RWPE2 (cell line): ENCODE measurements at regions not wholly inside any gene's neighbourhood (a gene's known extent, or its start where the extent isn't known, plus 50 kb on each side); places are given as distances from the start of the nearest gene placed in this dataset.

Experiments
- ATAC-seq: fragments of 200-7000 bp; cut with Tn5 transposase; 3 replicates; pipeline ENCODE4 v1.9.1; 2021; ENCODE audit warnings: low read depth
- DNase-seq: peaks from one replicate; pipeline ENCODE4 v3.0.0-alpha.2; 2020; ENCODE audit warnings: low spot score
- H3K27ac ChIP-seq: fragments of 450-650 bp; 2 replicates; pipeline ENCODE4 v1.5.1; 2017; ENCODE audit warnings: mild to moderate bottlenecking; ENCODE audit not compliant: poor library complexity, severe bottlenecking
- H3K27me3 ChIP-seq: fragments of 250-450 bp; sonication (Bioruptor Pico); 2 replicates; pipeline ENCODE4 v1.5.1; 2021; ENCODE audit warnings: mild to moderate bottlenecking, moderate library complexity; ENCODE audit not compliant: insufficient read depth, poor library complexity, severe bottlenecking
- H3K36me3 ChIP-seq: fragments of 250-450 bp; sonication (Bioruptor Pico); 2 replicates; pipeline ENCODE4 v1.5.1; 2020; ENCODE audit warnings: low read depth, mild to moderate bottlenecking, moderate library complexity
- H3K4me1 ChIP-seq: fragments of 250-450 bp; sonication (Bioruptor Pico); 2 replicates; pipeline ENCODE4 v1.5.1; 2021; ENCODE audit warnings: mild to moderate bottlenecking, moderate library complexity; ENCODE audit not compliant: insufficient read depth, poor library complexity, severe bottlenecking
- H3K4me3 ChIP-seq: fragments of 250-450 bp; sonication (Bioruptor Pico); 2 replicates; pipeline ENCODE4 v1.5.1; 2021; ENCODE audit warnings: mild to moderate bottlenecking, moderate library complexity; ENCODE audit not compliant: severe bottlenecking
- H3K9me3 ChIP-seq: fragments of 250-450 bp; sonication (Bioruptor Pico); 2 replicates; pipeline ENCODE4 v1.5.1; 2021; ENCODE audit warnings: mild to moderate bottlenecking, moderate library complexity; ENCODE audit not compliant: severe bottlenecking
- TF ChIP-seq, protein P1 (sequence below): fragments of 450-650 bp; IDR thresholded peaks from one replicate; pipeline ENCODE4 v1.5.1; 2017; ENCODE audit warnings: mild to moderate bottlenecking, moderate library complexity; ENCODE audit not compliant: poor library complexity, severe bottlenecking

DNA sequence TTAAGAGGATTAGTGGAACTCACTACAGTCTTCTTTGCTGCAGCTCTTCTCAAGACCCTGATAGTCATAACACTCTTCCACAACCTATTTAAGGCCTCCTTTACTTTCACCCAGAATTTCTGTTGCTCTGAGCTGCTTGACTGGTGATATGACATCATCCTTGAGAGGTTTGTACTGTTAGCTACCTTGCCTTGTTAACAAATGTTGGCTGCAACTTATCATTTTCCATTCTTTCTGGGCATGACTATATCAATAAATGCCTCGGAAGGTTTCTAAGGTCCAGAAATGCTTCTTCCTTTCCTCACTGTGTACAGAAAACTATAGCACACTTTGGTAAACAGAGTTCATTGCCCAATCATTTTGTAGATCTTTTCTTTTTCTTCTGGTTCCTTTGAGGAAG is 1292.2 kb upstream of the TMPRSS15 start:
- Histone ChIP-seq H3K4me3 (no peak overlapping the region), H3K9me3 (no peaks in the 10 kb centered on the region), H3K4me1 (no peaks in the 10 kb centered on the region), H3K27ac (no peak overlapping the region), H3K36me3 (no peaks in the 10 kb centered on the region), H3K27me3 (peaks cover 3% of the 10 kb centered on the region)
- no peak for DNase-seq
- TF ChIP-seq, protein P1, sequence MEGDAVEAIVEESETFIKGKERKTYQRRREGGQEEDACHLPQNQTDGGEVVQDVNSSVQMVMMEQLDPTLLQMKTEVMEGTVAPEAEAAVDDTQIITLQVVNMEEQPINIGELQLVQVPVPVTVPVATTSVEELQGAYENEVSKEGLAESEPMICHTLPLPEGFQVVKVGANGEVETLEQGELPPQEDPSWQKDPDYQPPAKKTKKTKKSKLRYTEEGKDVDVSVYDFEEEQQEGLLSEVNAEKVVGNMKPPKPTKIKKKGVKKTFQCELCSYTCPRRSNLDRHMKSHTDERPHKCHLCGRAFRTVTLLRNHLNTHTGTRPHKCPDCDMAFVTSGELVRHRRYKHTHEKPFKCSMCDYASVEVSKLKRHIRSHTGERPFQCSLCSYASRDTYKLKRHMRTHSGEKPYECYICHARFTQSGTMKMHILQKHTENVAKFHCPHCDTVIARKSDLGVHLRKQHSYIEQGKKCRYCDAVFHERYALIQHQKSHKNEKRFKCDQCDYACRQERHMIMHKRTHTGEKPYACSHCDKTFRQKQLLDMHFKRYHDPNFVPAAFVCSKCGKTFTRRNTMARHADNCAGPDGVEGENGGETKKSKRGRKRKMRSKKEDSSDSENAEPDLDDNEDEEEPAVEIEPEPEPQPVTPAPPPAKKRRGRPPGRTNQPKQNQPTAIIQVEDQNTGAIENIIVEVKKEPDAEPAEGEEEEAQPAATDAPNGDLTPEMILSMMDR = no peak
- ATAC-seq = no peak

DNA sequence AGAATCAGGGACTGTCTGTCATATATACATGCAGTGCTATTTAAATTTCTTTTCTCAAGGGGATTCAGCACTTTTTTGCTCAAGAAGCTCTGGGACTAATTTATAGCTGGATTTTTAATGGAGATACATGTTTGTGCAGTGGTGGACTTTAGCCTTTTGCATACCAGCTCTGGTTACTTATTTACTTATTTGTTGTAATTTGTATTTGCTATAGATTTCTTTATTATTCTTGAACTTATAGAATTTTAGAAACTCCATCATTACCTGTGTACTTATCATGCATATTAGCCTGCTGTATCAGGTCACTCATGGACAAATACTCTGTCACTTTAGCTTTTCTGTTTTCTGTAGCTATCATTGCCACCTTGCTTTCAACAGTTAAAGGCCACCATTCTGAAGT is 1296.9 kb upstream of the TMPRSS15 start:
- no peak overlapping the region for H3K27ac ChIP-seq
- H3K9me3 ChIP-seq = no peaks in the 10 kb centered on the region
- TF ChIP-seq, protein P1 = no peak
- H3K4me3 ChIP-seq = no peak overlapping the region
- DNase-seq = no peak
- no peaks in the 10 kb centered on the region for H3K36me3 ChIP-seq
- ATAC-seq = no peak
- no peaks in the 10 kb centered on the region for H3K27me3 ChIP-seq
- no peaks in the 10 kb centered on the region for H3K4me1 ChIP-seq

DNA sequence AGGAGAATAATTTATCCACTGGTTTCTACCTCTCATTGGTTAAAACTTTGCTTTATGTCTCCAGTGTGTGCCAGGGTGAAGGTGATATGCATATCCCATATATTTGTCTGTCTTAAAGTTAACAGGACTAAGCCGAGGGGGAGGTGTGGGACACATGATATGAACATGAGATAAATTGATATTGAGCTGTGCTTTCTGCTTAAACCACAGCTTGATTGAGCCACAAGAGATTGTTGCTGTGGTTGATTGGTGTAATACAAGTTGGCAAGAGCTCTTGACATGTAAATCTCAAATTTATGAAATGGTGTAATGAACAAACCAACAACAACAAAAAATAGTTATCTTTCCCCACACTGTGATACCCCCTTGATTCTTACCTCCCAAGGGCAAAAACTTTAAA is 1295.5 kb upstream of the NCAM2 start:
- H3K36me3 ChIP-seq = no peaks in the 10 kb centered on the region
- ATAC-seq (no peak), DNase-seq (no peak)
- no peak overlapping the region for H3K27ac ChIP-seq
- H3K27me3 ChIP-seq = no peaks in the 10 kb centered on the region
- no peak overlapping the region for H3K4me3 ChIP-seq
- no peaks in the 10 kb centered on the region for H3K9me3 ChIP-seq
- H3K4me1 ChIP-seq = no peaks in the 10 kb centered on the region
- TF ChIP-seq, protein P1 = no peak

DNA sequence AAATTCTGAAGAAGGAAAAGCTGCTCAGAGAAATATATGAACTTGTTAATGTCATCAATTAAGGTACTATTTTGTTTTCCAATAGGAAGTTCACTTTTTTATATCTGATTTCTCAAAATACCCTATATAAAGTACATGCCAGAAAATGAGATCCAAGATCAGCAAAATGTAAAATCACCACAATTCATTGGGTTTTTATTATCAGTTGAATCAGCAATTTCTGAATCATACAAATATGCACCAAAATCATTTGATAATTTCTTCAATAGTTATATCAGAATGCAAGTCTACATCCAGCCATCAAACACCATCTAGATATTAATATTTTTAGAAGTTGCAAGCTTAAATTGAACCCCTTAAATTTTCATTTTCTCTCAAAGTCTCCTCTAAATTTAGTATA is 1293.4 kb upstream of the NCAM2 start:
- no peaks in the 10 kb centered on the region for H3K4me1 ChIP-seq
- H3K27me3 ChIP-seq = no peaks in the 10 kb centered on the region
- DNase-seq (no peak), ATAC-seq (no peak)
- H3K36me3 ChIP-seq = no peaks in the 10 kb centered on the region
- TF ChIP-seq, protein P1 = no peak
- no peaks in the 10 kb centered on the region for H3K9me3 ChIP-seq
- H3K27ac ChIP-seq = no peak overlapping the region
- H3K4me3 ChIP-seq = no peak overlapping the region

DNA sequence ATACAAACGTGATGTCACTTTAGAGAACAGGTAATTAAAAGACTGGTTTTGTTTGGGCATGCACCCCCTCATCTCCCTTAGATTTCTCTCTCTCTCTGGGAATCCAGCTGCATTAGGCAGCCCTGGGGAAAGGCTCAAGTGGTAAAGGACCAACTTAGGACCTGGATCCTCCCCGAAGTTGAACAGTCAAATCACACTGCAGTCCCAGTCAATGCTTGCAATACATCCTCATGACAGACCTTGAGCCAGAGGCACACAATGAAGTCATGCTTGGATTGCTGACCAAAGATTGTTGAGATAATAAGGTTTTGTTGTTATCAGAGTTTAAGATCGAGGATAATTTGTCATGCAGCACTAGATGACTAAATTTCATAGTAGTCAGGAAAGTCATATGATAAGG is 1285.8 kb upstream of the NCAM2 start:
- no peak for ATAC-seq
- H3K36me3 ChIP-seq = no peaks in the 10 kb centered on the region
- H3K4me1 ChIP-seq = no peaks in the 10 kb centered on the region
- H3K27me3 ChIP-seq = peaks cover 11% of the 10 kb centered on the region
- no peak for DNase-seq
- H3K27ac ChIP-seq = no peak overlapping the region
- H3K4me3 ChIP-seq = no peak overlapping the region
- TF ChIP-seq, protein P1 = no peak
- H3K9me3 ChIP-seq = no peaks in the 10 kb centered on the region
